ENCODE measurements at regions not wholly inside any gene's neighbourhood (a gene's known extent, or its start where the extent isn't known, plus 50 kb on each side); places are given as distances from the start of the nearest gene placed in this dataset.

- no peaks in the 10 kb centered on the region for H3K36me3 ChIP-seq (ENCODE audit: control insufficient read depth in 3 of 3, insufficient read depth in 2 of 3, low read depth in 1 of 3, low read length in 3 of 3)
- DNase-seq, result no peak
- 70 to 73% (median 72%) methylated on average over 6 of the region's 6 CpGs for WGBS, 3 donors
- FAIRE-seq, result no peak
- H3K27me3 ChIP-seq (ENCODE audit: control insufficient read depth in 3 of 3, insufficient read depth in 3 of 3, low read length in 3 of 3), result peaks cover 0 to 2% (median 0%) of the 10 kb centered on the region in 3 donors
- H3K27ac ChIP-seq (ENCODE audit: low read depth in 1 of 3, low read length in 2 of 3), result no peak overlapping the region
- H3K4me3 ChIP-seq (ENCODE audit: low read depth in 1 of 3, low read length in 3 of 3), result no peak overlapping the region
- H3K9me3 ChIP-seq (ENCODE audit: control insufficient read depth in 2 of 2, insufficient read depth in 1 of 2, low read depth in 1 of 2, low read length in 1 of 2), result no peaks in the 10 kb centered on the region
- no peaks in the 10 kb centered on the region for H3K4me1 ChIP-seq (ENCODE audit: control insufficient read depth in 3 of 3, insufficient read depth in 2 of 3, low read depth in 1 of 3, low read length in 2 of 3)
Measured at GRCh38 chr2:234375176-234375880, 121.6 kb downstream of the ARL4C start.

GRCh38 chr2:234374736-234375135, 122.1 kb downstream of the ARL4C start:
- no peak for DNase-seq
- Histone ChIP-seq H3K27ac (ENCODE audit: low read depth in 1 of 3, low read length in 2 of 3) (no peak overlapping the region), H3K4me1 (ENCODE audit: control insufficient read depth in 3 of 3, insufficient read depth in 2 of 3, low read depth in 1 of 3, low read length in 2 of 3) (no peaks in the 10 kb centered on the region), H3K36me3 (ENCODE audit: control insufficient read depth in 3 of 3, insufficient read depth in 2 of 3, low read depth in 1 of 3, low read length in 3 of 3) (no peaks in the 10 kb centered on the region), H3K9me3 (ENCODE audit: control insufficient read depth in 2 of 2, insufficient read depth in 1 of 2, low read depth in 1 of 2, low read length in 1 of 2) (no peaks in the 10 kb centered on the region), H3K4me3 (ENCODE audit: low read depth in 1 of 3, low read length in 3 of 3) (no peak overlapping the region), H3K27me3 (ENCODE audit: control insufficient read depth in 3 of 3, insufficient read depth in 3 of 3, low read length in 3 of 3) (peaks cover 0 to 2% (median 0%) of the 10 kb centered on the region in 3 donors)
- FAIRE-seq, result no peak
- WGBS, 3 donors, result 68 to 93% (median 74%) methylated on average over 5 of the region's 5 CpGs

- H3K27ac ChIP-seq (ENCODE audit: low read depth in 1 of 3, low read length in 2 of 3), result no peak overlapping the region
- FAIRE-seq, result no peak
- WGBS, 3 donors, result 87 to 89% (median 89%) methylated on average over 8 of the region's 8 CpGs
Measured at GRCh38 chr2:234374150-234374508, 122.8 kb downstream of the ARL4C start.

GRCh38 chr2:234373481-234374149, 123.3 kb downstream of the ARL4C start:
- no peak for FAIRE-seq
- 70 to 77% (median 74%) methylated on average over 13 of the region's 13 CpGs for WGBS, 3 donors

More at GRCh38 chr2:234374150-234374508, 122.8 kb downstream of the ARL4C start:
- H3K4me3 ChIP-seq (ENCODE audit: low read depth in 1 of 3, low read length in 3 of 3), result no peak overlapping the region
- no peaks in the 10 kb centered on the region for H3K9me3 ChIP-seq (ENCODE audit: control insufficient read depth in 2 of 2, insufficient read depth in 1 of 2, low read depth in 1 of 2, low read length in 1 of 2)
- DNase-seq, result no peak
- no peaks in the 10 kb centered on the region for H3K4me1 ChIP-seq (ENCODE audit: control insufficient read depth in 3 of 3, insufficient read depth in 2 of 3, low read depth in 1 of 3, low read length in 2 of 3)
- H3K27me3 ChIP-seq (ENCODE audit: control insufficient read depth in 3 of 3, insufficient read depth in 3 of 3, low read length in 3 of 3), result peaks cover 0 to 2% (median 0%) of the 10 kb centered on the region in 3 donors
- no peaks in the 10 kb centered on the region for H3K36me3 ChIP-seq (ENCODE audit: control insufficient read depth in 3 of 3, insufficient read depth in 2 of 3, low read depth in 1 of 3, low read length in 3 of 3)

GRCh38 chr2:234373060-234373459, 123.8 kb downstream of the ARL4C start:
- H3K27ac ChIP-seq (ENCODE audit: low read depth in 1 of 3, low read length in 2 of 3), result no peak overlapping the region
- DNase-seq, result no peak
- H3K36me3 ChIP-seq (ENCODE audit: control insufficient read depth in 3 of 3, insufficient read depth in 2 of 3, low read depth in 1 of 3, low read length in 3 of 3), result no peaks in the 10 kb centered on the region
- H3K4me1 ChIP-seq (ENCODE audit: control insufficient read depth in 3 of 3, insufficient read depth in 2 of 3, low read depth in 1 of 3, low read length in 2 of 3), result no peaks in the 10 kb centered on the region
- H3K9me3 ChIP-seq (ENCODE audit: control insufficient read depth in 2 of 2, insufficient read depth in 1 of 2, low read depth in 1 of 2, low read length in 1 of 2), result no peaks in the 10 kb centered on the region
- no peak for FAIRE-seq
- WGBS, 3 donors, result 69 to 73% (median 69%) methylated on average over 4 of the region's 4 CpGs
- H3K4me3 ChIP-seq (ENCODE audit: low read depth in 1 of 3, low read length in 3 of 3), result no peak overlapping the region
- peaks cover 0 to 2% (median 0%) of the 10 kb centered on the region in 3 donors for H3K27me3 ChIP-seq (ENCODE audit: control insufficient read depth in 3 of 3, insufficient read depth in 3 of 3, low read length in 3 of 3)

More at GRCh38 chr2:234373481-234374149, 123.3 kb downstream of the ARL4C start:
- no peaks in the 10 kb centered on the region for H3K36me3 ChIP-seq (ENCODE audit: control insufficient read depth in 3 of 3, insufficient read depth in 2 of 3, low read depth in 1 of 3, low read length in 3 of 3)
- H3K27ac ChIP-seq (ENCODE audit: low read depth in 1 of 3, low read length in 2 of 3), result no peak overlapping the region
- no peak for DNase-seq
- H3K27me3 ChIP-seq (ENCODE audit: control insufficient read depth in 3 of 3, insufficient read depth in 3 of 3, low read length in 3 of 3), result peaks cover 0 to 2% (median 0%) of the 10 kb centered on the region in 3 donors
- H3K4me1 ChIP-seq (ENCODE audit: control insufficient read depth in 3 of 3, insufficient read depth in 2 of 3, low read depth in 1 of 3, low read length in 2 of 3), result no peaks in the 10 kb centered on the region
- no peak overlapping the region for H3K4me3 ChIP-seq (ENCODE audit: low read depth in 1 of 3, low read length in 3 of 3)
- H3K9me3 ChIP-seq (ENCODE audit: control insufficient read depth in 2 of 2, insufficient read depth in 1 of 2, low read depth in 1 of 2, low read length in 1 of 2), result no peaks in the 10 kb centered on the region

- no peak overlapping the region for H3K4me3 ChIP-seq (ENCODE audit: low read depth in 1 of 3, low read length in 3 of 3)
- no peaks in the 10 kb centered on the region for H3K4me1 ChIP-seq (ENCODE audit: control insufficient read depth in 3 of 3, insufficient read depth in 2 of 3, low read depth in 1 of 3, low read length in 2 of 3)
- no peak for DNase-seq
- no peaks in the 10 kb centered on the region for H3K36me3 ChIP-seq (ENCODE audit: control insufficient read depth in 3 of 3, insufficient read depth in 2 of 3, low read depth in 1 of 3, low read length in 3 of 3)
- no peaks in the 10 kb centered on the region for H3K9me3 ChIP-seq (ENCODE audit: control insufficient read depth in 2 of 2, insufficient read depth in 1 of 2, low read depth in 1 of 2, low read length in 1 of 2)
- H3K27ac ChIP-seq (ENCODE audit: low read depth in 1 of 3, low read length in 2 of 3), result no peak overlapping the region
- WGBS, 3 donors, result 81 to 87% (median 83%) methylated on average over 2 of the region's 2 CpGs
- FAIRE-seq, result no peak
- peaks cover 0 to 2% (median 0%) of the 10 kb centered on the region in 3 donors for H3K27me3 ChIP-seq (ENCODE audit: control insufficient read depth in 3 of 3, insufficient read depth in 3 of 3, low read length in 3 of 3)
Measured at GRCh38 chr2:234372506-234372905, 124.4 kb downstream of the ARL4C start.

- Histone ChIP-seq H3K4me1 (ENCODE audit: control insufficient read depth in 3 of 3, insufficient read depth in 2 of 3, low read depth in 1 of 3, low read length in 2 of 3) (no peaks in the 10 kb centered on the region), H3K36me3 (ENCODE audit: control insufficient read depth in 3 of 3, insufficient read depth in 2 of 3, low read depth in 1 of 3, low read length in 3 of 3) (no peaks in the 10 kb centered on the region), H3K9me3 (ENCODE audit: control insufficient read depth in 2 of 2, insufficient read depth in 1 of 2, low read depth in 1 of 2, low read length in 1 of 2) (no peaks in the 10 kb centered on the region), H3K27ac (ENCODE audit: low read depth in 1 of 3, low read length in 2 of 3) (no peak overlapping the region), H3K27me3 (ENCODE audit: control insufficient read depth in 3 of 3, insufficient read depth in 3 of 3, low read length in 3 of 3) (peaks cover 0 to 2% (median 0%) of the 10 kb centered on the region in 3 donors), H3K4me3 (ENCODE audit: low read depth in 1 of 3, low read length in 3 of 3) (no peak overlapping the region)
- DNase-seq, result peak; percentile 11 to 16
- no peak for FAIRE-seq
- WGBS, 3 donors, result 9 to 38% (median 23%) methylated on average over 1 of the region's 1 CpG
Measured at GRCh38 chr2:234368861-234369261, 128.0 kb downstream of the ARL4C start.

GRCh38 chr2:234366891-234367290, 130.0 kb downstream of the ARL4C start:
- Histone ChIP-seq H3K9me3 (ENCODE audit: control insufficient read depth in 2 of 2, insufficient read depth in 1 of 2, low read depth in 1 of 2, low read length in 1 of 2) (no peaks in the 10 kb centered on the region), H3K4me3 (ENCODE audit: low read depth in 1 of 3, low read length in 3 of 3) (no peak overlapping the region), H3K27me3 (ENCODE audit: control insufficient read depth in 3 of 3, insufficient read depth in 3 of 3, low read length in 3 of 3) (no peaks in the 10 kb centered on the region), H3K36me3 (ENCODE audit: control insufficient read depth in 3 of 3, insufficient read depth in 2 of 3, low read depth in 1 of 3, low read length in 3 of 3) (no peaks in the 10 kb centered on the region), H3K4me1 (ENCODE audit: control insufficient read depth in 3 of 3, insufficient read depth in 2 of 3, low read depth in 1 of 3, low read length in 2 of 3) (no peaks in the 10 kb centered on the region), H3K27ac (ENCODE audit: low read depth in 1 of 3, low read length in 2 of 3) (no peak overlapping the region)
- 75 to 86% (median 82%) methylated on average over 2 of the region's 2 CpGs for WGBS, 3 donors
- DNase-seq (no peak), FAIRE-seq (no peak)
